Stimulated activated CD4-positive, alpha-beta T cell treated with anti-CD3 and anti-CD28 coated beads, Interleukin-15, amount 100 ng/mL, for 24 hours (primary cell): ENCODE measurements at regions not wholly inside any gene's neighbourhood (a gene's known extent, or its start where the extent isn't known, plus 50 kb on each side); places are given as distances from the start of the nearest gene placed in this dataset.

Experiments used
- DNase-seq: peaks from one replicate; pipeline ENCODE4 v3.0.0-alpha.2; 2020

DNA sequence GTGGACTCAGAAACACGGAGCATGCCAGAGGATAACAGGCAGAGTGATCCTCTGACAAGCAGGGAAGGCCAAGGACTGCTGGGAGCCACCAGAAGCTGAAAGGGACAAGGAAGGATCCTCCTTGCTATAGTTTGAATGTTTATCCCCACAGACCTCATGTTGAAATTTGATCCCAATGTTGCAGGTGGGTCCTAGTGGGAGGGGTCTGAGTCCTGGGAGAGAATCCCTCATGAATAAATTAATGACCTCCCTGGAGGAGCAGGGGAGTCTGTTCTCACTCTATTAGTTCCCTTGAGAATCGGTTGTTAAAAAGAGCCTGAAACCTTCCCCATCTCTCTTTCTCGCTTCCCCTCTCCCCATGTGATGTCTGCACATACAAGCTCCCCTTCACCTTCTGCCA, 124.4 kb downstream of the FBXO15 start:
- no peak for DNase-seq

DNA sequence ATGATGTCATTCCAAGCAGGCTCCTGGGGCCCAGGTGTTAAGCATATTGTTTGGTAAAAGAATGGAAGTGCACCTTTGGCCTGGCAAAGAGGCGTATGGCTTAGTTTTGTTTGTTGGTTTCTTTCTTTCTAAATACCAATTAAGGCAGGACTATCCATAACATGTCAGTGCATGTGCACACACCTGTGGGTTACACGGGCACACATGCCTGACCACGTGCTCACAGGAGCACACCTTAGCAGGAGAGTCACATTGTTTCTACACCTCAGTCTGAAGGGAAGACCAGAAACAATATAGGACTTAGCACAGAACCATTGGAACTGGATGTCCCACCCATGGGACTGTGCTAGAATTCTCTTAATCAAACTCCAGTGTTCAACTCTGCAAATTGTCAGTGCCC, 127.8 kb downstream of the FBXO15 start:
- no peak for DNase-seq

DNA sequence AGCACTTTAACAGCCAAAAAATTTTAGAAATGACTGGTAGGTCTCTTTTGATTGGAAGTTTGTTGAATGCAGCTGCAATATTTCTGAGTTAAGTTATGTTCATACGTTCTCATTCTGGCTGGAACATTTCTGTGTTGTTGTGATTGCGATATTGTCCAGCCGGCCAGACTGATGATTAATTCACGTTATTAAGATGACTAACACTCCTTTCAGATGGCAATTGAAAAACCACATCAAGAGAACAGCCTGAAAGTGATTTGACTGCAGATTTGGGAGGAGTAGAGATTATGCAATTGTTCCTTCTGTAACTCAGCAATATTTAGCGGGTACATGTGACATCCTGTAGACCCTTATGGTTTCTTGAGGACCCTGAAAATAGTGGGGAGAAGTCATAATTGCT, 133.7 kb downstream of the FBXO15 start:
- DNase-seq = no peak

DNA sequence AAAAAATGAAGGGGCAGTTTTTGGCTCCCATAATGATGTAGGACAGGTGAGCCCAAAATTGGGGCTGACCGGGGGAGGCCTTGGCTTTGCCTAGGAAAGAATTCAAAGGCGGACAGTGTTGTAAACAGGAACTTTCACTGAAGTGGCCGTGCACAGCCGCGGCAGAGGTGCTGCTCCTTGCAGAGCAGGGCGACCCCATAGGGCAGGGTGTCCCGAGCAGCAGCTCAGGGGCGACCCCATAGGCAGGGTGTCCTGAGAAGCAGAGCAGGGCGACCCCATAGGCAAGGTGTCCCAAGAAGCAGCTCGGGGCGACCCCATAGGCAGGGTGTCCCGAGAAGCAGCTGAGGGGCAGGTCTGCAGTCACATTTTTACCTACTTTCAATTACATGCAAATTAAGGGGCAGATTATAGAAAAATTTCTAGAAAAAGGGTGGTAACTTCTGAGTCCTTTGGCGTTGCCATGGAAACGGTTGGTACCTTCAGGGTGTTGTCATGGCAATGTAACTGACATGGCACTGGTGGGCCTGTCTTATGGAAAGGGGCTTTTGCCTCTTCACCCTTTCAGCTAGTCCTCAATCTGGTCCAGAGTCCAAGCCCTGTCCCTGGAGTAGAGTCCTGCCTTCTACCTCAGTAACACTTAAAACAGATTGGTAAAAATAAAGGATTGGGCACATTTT, 134.5 kb downstream of the FBXO15 start:
- no peak for DNase-seq

DNA sequence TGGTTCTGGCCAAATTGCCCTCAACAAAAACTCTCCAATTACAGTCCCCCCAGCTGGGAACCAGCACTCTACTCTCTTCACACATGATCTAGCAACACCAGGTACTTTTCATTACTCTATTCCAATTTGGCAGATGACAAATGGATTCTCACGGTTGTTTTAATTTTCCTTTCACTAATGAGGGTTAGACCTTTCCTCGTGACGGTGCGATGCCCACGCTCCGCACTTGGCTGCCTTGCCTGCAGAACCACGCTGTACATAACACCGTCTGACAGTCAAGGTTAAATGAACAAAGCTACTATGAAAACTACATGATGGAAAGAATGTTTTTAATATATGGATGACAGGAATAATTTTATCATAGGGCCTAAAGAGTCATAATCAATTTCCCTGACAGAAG, 141.5 kb downstream of the FBXO15 start:
- DNase-seq = no peak

DNA sequence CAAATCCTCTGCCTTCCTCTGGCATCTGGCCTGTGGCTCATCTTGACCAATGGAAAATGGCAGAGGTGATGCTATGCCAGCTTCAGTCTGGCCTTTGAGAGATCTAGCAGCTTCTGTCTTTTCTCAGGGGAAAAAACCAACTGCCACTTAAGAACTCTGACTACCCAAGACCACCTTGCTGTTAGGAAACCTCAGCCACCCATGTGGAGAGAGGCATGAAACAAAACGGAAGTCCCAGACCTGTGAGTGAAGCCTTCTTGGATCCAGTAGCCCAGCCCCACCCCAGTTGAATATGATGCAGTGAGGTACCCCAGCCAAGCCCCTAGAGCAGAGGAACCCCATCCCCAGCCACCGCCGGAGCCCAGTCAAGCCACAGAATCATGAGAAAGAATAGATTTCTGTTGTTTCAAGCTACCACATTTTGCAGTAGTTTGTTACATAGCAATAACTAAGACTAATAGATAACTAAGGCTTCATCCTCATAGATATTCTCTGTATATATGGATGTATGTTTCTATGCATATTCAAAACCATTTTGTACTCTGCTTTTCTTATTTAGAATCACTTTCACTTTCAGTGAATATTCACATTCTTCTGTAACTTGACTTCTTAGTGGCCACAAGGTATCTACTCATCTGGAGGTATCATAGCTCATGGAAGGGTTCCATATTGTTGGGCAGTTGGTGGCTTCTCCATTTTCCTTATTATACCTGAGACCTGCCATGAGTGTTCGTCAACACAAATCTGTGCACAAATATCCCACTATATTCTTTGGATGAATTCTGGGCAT, 142.1 kb downstream of the FBXO15 start:
- DNase-seq = no peak

DNA sequence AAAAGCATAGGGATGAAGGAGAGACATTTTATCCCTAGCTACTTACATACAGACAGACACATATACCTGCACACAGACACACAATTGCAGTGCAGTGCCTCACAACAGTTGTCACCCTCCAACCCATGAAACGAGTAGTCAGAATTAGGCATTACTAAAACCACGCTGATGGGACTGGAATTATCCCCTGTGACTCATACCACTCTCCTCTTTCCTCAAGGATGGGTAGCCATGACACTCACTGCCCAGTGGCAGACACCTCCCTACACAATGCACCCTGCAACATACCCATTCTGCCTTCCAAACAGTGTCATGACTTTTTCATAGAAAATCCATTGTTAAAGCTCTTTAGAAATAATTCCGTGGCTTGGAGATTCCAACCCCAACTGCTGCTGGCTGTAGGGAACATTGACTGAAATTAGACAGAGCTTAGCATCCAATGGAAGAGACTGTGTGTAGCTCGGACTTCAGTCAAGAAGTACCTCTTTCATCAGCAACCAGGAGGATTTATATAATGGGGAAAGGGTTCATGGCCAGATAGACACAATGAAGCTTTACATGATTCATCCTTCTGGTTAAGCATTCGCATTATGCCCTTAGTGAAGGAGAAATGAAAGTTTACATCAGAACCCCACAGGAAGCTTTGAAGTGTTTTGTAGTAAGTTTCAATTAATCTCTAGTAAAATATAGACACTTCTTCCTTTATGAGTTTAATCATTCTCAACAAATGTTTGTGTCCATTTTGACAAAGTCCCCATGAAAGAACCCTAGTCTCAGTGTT, 155.2 kb downstream of the FBXO15 start:
- no peak for DNase-seq

DNA sequence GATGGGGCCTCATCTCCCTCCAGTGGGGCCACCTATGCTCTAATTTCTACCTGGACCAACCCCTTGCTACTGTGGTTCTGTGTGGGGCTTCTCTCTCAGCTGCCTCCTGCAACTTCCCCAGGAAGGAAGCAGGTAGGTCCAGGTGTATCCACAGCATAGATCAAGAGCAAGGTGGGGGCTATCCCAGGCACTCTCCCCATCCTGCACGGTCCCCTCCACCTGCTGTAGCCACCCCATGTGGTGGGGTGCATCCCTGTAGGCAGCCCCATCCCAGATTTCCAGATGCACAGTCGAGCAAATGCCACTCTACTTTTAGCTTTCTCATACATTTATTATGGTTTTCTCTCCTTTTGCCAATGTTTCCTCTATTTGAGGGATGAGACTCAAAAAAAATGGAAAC, 156.1 kb downstream of the FBXO15 start:
- DNase-seq = no peak

DNA sequence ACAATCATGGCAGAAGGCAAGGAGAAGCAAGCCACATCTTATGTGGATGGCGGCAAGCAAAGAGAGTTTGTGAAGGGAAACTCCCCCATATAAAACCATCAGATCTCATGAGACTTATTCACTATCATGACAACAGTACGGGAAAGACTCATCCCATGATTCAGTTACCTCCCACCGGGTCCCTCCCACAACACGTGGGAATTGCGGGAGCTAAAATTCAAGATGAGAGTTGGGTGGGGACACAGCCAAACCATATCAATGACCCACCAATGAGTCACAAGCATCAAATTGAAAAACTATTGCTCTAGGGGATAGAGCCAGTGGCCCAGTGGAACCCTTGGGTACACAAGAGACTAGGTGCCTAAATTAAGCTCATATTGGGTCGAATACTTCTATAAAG, 157.4 kb downstream of the FBXO15 start:
- no peak for DNase-seq

DNA sequence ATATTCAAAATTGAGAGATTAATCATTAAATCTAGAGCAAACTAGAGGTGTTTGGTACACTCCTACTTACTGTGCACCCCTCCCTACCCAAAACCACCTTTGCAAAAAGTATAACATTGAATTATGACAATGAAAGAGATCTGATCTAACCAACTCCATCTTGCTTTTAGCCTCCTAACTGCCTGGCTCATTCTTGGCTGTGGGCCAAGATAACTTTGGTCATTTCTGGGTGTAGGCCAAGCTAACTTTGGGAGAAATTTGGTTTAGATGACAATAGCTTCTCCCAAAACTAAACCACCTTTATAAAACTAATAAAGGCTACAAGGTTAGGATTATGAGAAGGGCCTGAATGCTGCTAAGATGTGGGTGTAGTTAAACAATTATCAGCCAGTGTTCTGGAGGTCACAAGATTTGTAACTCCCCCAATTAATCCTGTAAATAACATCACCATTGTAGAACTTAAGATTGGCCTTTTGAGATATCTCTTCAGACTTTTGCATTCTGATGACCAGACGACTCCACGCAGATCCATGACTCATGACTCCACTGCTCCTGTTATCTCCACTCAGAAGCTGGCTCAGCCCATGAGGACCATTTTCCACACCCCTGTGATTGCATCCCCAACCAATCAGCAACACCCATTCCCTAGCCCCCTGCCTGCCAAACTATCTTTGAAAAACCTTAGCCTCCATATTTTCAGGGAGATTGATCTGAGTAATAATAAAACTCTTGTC, 160.2 kb downstream of the FBXO15 start:
- DNase-seq = no peak

DNA sequence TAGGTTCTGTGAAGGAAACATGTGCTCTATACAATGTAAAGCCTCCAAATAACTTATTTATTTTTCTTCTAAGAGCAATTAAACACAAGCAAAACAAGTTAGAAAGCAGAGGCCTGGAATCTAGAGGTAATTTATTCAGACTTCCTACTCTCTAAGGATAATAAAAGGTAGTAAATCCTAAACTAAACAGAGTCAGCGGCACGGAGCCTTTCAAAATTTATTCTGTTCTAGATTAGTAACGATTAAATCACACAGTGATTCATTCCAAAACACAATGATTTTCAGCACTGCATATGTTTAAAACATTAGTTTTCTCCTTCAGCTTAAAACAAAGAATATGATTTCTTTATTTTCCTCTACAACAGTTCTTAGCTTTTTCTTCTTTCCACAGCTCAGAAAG, 160.9 kb downstream of the FBXO15 start:
- DNase-seq = no peak

DNA sequence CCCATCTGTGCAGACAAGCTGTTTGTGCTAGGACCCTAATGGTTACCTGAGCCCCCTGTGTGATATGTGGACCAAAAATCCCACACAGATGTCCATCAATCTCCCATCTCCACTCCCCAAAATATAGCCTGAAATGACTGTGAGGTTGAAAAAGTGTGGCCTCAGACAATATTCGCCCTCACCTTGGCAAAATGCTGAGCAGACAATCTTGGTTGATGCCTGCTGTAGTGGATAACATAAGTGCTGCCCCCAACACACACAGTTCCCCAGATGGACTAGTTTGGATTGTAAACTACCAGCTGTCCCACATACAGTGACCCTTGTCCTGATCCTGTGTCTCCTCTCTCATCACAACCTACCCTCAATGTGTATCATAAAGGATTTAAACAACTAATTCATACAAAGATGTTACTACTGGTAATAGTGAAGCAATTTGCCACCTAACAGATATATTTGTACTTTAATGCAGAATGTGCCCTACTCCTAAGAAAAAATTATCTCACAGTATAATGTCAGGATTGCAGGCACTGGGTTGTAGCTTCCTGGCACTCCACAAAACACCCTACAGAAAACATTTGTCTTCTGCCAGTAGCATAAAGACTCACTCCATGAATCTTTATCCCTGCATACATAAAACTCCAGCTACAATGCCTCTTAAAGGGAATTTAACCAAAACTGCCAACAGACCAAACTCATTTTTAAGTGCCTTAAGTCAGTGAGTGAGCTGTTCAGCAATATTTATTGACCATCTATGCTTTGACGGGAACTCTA, 161.6 kb downstream of the FBXO15 start:
- DNase-seq = no peak

DNA sequence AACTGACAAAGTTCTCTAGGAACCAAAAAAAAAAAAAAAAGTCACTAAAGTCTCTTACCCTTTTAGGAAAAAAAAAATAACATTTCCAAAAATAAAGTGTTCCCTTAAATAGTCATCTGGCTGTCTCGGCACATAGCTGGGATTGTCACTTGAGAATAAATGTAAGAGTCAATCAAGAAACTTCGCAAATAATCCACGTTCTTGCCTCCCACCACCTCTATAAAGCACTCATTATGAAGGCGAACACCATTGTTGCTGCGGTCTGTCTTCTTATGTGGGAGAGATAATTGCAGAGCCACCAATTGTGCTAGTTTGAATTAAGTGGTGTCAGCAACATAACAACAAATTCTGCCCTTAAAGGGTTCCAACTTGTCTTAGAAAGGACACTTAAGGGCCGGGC, 163.7 kb downstream of the FBXO15 start:
- no peak for DNase-seq

DNA sequence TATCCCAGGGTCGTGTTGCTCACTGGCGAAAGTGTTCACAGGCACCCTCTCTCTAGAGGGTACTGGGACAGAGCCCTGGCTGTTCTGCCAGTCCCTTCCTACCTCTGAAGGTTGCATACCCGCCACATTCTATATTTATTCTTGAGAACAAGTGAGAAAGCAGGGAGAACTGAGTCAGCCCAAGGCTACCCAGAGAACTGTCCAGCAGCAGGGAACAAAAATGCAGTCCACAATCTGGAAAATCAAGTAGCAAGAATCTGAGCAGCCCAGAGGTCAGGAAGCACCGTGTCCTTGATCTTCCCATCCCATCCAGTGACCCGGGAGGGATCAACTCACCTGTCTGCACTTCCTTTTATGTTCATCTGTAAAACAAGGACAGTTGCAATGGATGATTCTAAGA, 164.1 kb downstream of the FBXO15 start:
- no peak for DNase-seq

DNA sequence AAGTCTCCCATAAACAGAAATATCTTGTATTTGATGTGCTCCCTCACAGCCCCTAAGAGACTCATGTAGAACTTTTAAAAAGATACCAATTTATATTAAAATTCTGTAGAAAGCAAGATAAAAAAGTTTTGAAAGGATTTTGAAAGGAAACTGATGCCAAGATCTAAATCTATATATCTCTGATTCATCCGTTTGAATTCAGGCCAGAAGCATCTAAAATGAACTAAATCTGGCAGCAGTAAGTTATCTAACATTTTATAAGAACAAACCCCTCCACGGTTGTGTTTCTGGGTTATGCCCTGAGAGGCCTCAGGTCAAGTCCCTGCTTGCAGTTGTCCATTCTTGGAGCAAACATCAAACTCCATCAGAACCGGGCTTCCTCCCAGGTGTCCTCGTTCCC, 165.8 kb downstream of the FBXO15 start:
- DNase-seq = no peak

DNA sequence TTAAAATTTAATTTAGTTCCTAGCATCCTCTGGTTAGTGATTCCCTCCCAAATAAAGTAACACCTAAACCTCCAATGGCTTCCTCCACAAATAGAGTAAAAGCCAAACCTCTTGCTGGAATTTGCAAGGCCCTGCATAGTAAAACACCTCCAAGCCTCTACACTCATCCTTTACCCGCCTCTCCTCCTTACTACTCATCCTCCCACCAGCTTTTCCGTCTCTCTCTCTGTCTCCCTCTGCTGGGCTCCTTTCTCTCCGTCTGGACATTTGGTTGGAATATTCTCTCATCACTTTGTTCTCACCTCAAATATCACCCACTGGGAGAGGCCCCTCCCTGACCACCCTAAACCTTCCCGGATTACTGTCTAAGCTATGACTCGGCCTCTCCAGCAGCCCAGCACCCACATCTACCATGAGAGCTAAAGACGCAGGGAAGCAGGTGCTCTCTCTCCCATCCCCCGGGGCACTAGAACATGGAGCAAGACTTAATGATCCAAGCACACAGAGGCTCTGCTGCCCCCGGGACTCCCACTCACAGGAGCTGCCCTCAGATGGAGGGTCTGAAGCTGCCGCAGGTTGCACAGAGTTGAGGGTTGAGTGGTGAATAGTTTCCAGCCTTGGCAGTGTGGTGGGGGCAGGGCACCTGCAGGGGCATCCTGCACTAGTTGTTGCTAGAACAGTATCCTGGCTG, 167.2 kb downstream of the FBXO15 start:
- DNase-seq = peak; percentile 6

DNA sequence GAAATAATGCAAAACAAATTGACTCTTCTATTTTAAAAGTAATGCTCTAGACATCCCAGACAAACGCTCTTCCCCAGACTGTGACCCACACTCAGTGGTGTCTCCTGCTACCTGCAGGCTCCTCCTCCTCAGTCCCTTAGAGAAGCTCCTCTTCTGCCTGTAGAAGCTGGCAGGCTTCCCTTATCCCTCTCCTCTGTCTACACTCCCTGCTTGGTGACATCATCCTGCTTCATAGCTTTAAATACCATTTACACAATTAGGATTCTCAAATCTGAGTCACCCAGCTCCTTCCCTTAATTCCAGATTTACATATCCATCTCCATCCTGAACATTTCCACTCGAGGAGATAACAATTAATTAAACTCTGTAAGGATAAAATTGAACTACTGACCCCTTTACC, 167.9 kb downstream of the FBXO15 start:
- DNase-seq = no peak

DNA sequence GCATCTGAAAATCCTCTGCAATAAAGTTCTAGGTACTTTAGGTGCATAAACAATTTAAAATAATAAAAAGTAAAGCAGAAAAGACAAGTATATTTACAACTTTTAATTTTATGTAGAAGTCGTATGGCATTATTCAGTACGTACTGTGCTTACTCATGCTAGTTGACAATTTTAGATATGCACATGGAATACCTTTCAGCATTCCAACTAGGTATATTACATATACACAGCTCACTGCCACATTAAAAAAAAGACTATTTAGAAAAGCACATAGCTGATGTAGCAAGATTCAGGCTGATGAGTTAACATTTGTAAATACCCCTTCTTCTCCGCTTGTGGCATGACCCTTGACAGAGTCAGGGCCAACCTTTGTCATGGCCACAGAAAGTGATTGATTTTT, 171.2 kb downstream of the FBXO15 start:
- no peak for DNase-seq

DNA sequence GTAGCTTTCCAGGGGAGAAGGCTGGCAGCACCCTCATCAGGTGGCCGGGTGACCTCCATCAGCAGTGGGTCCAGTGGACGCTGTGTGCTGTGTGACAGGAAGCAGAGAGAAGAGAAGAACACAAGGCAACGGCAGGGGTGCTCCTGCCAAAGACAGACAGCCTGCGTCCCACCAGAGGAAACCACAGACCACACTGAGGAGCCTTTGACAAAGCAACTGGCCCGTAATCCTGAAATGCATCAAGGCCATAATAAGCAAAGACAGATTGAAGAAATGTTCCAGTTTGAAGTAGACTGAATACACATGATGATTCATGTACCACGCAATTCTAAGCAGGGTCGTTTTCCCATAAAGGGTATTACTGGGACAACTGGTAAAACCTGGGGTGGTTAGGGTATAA, 172.4 kb downstream of the FBXO15 start:
- no peak for DNase-seq

DNA sequence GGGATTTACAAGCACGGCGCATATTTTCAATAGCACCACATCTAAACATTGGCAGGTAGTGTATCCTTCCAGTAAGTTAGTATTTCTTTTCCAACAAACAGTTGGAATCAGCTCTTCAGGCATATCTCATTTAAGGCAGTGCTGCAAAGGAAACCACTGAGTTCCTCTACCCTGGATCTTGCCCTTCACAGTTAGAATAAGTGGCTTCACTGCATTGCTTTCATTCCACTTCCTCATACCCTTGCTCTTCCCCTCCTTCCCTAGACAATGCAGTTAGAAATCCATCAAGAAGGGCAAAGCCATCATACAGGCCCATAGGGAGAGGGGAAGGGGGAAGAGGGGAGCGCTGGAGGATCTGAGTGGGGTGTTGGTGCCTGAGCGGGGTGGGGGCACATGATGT, 173.7 kb downstream of the FBXO15 start:
- DNase-seq = no peak

DNA sequence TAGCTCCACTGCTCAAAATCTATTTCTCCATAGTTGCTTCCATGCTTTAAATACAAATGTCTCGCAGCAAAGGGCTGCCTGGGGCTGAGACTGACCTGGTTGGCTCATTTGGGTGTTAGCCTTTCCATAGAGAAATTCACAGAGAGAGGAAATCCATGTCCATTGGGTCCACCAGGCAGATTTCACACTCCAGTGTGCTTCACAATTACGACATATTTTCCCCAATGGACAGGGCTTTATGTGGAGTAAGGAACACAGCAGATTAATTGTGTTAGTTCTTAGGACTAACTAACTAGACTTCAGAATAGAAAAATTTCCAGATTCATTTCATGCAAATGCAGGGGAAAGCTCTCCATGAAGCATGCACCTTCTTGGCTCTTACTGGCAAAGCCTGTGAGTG, 180.7 kb downstream of the FBXO15 start:
- no peak for DNase-seq

DNA sequence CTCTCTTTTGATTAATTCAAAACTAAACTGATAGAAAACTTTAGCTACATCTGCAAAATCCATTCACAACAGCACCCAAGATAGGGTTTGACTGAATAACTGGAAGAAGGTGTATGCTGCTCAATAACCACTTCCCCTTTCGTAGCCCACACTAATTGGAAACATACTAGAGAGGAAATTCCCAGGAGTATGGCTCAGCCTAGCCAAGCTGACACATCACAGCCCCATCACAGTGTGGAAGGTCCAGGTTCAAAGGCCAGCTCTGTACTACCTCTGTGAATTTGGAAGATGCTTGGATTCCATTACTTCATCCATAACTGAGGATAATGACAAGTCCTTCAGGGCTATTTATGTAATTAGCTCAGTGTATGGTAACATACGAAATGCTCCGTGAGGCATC, 185.4 kb downstream of the FBXO15 start:
- no peak for DNase-seq
